ENCODE measurements at regions not wholly inside any gene's neighbourhood (a gene's known extent, or its start where the extent isn't known, plus 50 kb on each side); places are given as distances from the start of the nearest gene placed in this dataset.

- in situ Hi-C loops (cut with HindIII; ENCODE audit: extremely low pct_ligation_motif_present, low pct_unique_long_range_greater_than_20kb) = no loop called here
- TF ChIP-seq HIVEP1 (CRISPR knock-in tag; IDR thresholded peaks at IDR 0.05) (no peak), ZFP41 (CRISPR knock-in tag; IDR thresholded peaks at IDR 0.05; ENCODE audit: borderline replicate concordance) (no peak), TEAD3 (CRISPR knock-in tag; optimal IDR thresholded peaks at IDR 0.05; ENCODE audit: borderline replicate concordance) (no peak), NFRKB (IDR thresholded peaks at IDR 0.05) (no peak), ZNF136 (CRISPR knock-in tag; IDR thresholded peaks at IDR 0.05; ENCODE audit: low read depth) (no peak), HOMEZ (CRISPR knock-in tag; IDR thresholded peaks at IDR 0.05; ENCODE audit: low read depth) (no peak), ZNF326 (CRISPR knock-in tag; IDR thresholded peaks at IDR 0.05; ENCODE audit: borderline replicate concordance) (no peak), CEBPB (IDR thresholded peaks at IDR 0.05; ENCODE audit: borderline replicate concordance, low read depth, low read length) (no peak), ZNF407 (CRISPR knock-in tag; IDR thresholded peaks at IDR 0.05; ENCODE audit: not compliant biosample characterization) (no peak), MIXL1 (CRISPR knock-in tag; IDR thresholded peaks at IDR 0.05) (no peak), BCL3 (CRISPR knock-in tag; IDR thresholded peaks at IDR 0.05) (no peak), JUND (CRISPR knock-in tag; IDR thresholded peaks at IDR 0.05) (no peak), SRSF1 (optimal IDR thresholded peaks at IDR 0.05; ENCODE audit: low read depth, low read length) (no peak), ZNF670 (CRISPR knock-in tag; IDR thresholded peaks at IDR 0.05; ENCODE audit: borderline replicate concordance) (no peak)
These were observed 300.2 kb upstream of the SLCO3A1 start for GRCh38 chr15:91553196-91553854.

More at GRCh38 chr15:91553196-91553854, 300.2 kb upstream of the SLCO3A1 start:
- H3K4me3 ChIP-seq (replicated peaks in 1 of 3; ENCODE audit: insufficient read depth in 1 of 3, low read depth in 2 of 3, low read length in 3 of 3) = no peak overlapping the region
- BruUV-seq (replicated peaks) = no TSS peak
- H3K36me3 ChIP-seq (replicated peaks in 1 of 2; ENCODE audit: control insufficient read depth in 1 of 2, insufficient read depth in 2 of 2, low read length in 2 of 2) = no peaks in the 10 kb centered on the region
- H3K4me1 ChIP-seq (ENCODE audit: insufficient read depth, low read length) = no peaks in the 10 kb centered on the region
- no peak overlapping the region for H2AFZ ChIP-seq (ENCODE audit: low read length)
- intact Hi-C loops (cut with micrococcal nuclease; ENCODE audit: unreplicated experiment) = no loop called here
- H3K27ac ChIP-seq (ENCODE audit: extremely low read length, insufficient read depth, low read length) = no peak overlapping the region
- no peak for ATAC-seq
- DNase-seq (ENCODE audit: low spot score) = no peak
- no peaks in the 10 kb centered on the region for H3K79me2 ChIP-seq (ENCODE audit: insufficient read depth, low read length)
- H4K20me1 ChIP-seq (ENCODE audit: insufficient read depth, low read length) = no peaks in the 10 kb centered on the region
- no peak for FAIRE-seq
- no peaks in the 10 kb centered on the region for H3K9me3 ChIP-seq (ENCODE audit: low read length)
- H3K27me3 ChIP-seq (ENCODE audit: control insufficient read depth in 1 of 2, insufficient read depth in 2 of 2, low read length in 2 of 2) = no peaks in the 10 kb centered on the region; a peak in 1 of 5 replicates
- POLR2A ChIA-PET = no interaction called here
- CTCF ChIA-PET (ENCODE audit: low intra/inter-chr PET ratio, low total read pairs) = no interaction called here
- no peak overlapping the region for H3K4me2 ChIP-seq (ENCODE audit: low read depth, low read length)
- no peak overlapping the region for H3K9ac ChIP-seq (ENCODE audit: insufficient read depth, low read depth, low read length)
- 7% methylated on average over 6 of the region's 6 CpGs for WGBS (ENCODE audit: low lambda C conversion rate)

Measured in HepG2 (cell line).